Esophagus squamous epithelium (tissue), 4 donors: ENCODE measurements at regions not wholly inside any gene's neighbourhood (a gene's known extent, or its start where the extent isn't known, plus 50 kb on each side); places are given as distances from the start of the nearest gene placed in this dataset.

Source experiments
- CTCF ChIP-seq, 6 experiments: fragments of 450-650 bp in 4 of 6; fragments of 200-600 bp in 2 of 6; sonication (generic) in 2 of 6; IDR thresholded peaks; one replicate each; pipeline ENCODE4 v1.5.1; 2016 to 2019; ENCODE audit warnings: antibody characterized with exemption in 6 of 6, mild to moderate bottlenecking in 4 of 6, moderate library complexity in 4 of 6
- POLR2A ChIP-seq, 4 donors: fragments of 450-650 bp; IDR thresholded peaks; one replicate each; pipeline ENCODE4 v1.6.1; 2017; ENCODE audit warnings: antibody characterized with exemption in 4 of 4, mild to moderate bottlenecking in 4 of 4, moderate library complexity in 3 of 4

- no peak for TF ChIP-seq CTCF (IDR thresholded peaks at IDR 0.05)
- no peak for TF ChIP-seq POLR2A (IDR thresholded peaks at IDR 0.05)
Observed at GRCh38 chr16:35154627-35155026, 1695.2 kb downstream of the TP53TG3F start.
